ENCODE measurements at regions not wholly inside any gene's neighbourhood (a gene's known extent, or its start where the extent isn't known, plus 50 kb on each side); places are given as distances from the start of the nearest gene placed in this dataset.

- TF ChIP-seq CTCF (IDR thresholded peaks at IDR 0.05): no peak
- TF ChIP-seq POLR2A (IDR thresholded peaks at IDR 0.05): no peak
Measured at GRCh38 chr5:8693341-8693844, 824.4 kb downstream of the MTRR start.

All from lower leg skin (tissue), 3 donors.